ENCODE measurements at regions not wholly inside any gene's neighbourhood (a gene's known extent, or its start where the extent isn't known, plus 50 kb on each side); places are given as distances from the start of the nearest gene placed in this dataset.
"Not testable (repeated sequence)": the region's sequence is repeated elsewhere in the genome, so short reads cannot be mapped to it uniquely, and the experiment has no call there.

- H3K4me2 ChIP-seq (replicated peaks; ENCODE audit: extremely low read depth, low read length, poor library complexity, severe bottlenecking): no peak overlapping the region
- no peak for TF ChIP-seq CTCF (IDR thresholded peaks at IDR 0.05)
- no peaks in the 10 kb centered on the region for H3K9me3 ChIP-seq (replicated peaks in 1 of 2; ENCODE audit: control insufficient read depth in 1 of 2, insufficient read depth in 1 of 2, low read length in 2 of 2)
- no peak overlapping the region for H3K4me3 ChIP-seq (replicated peaks in 1 of 3; ENCODE audit: low read depth in 2 of 3, low read length in 3 of 3)
- H3K27me3 ChIP-seq (ENCODE audit: control insufficient read depth in 2 of 2, insufficient read depth in 2 of 2, low read length in 2 of 2): no peaks in the 10 kb centered on the region
- H3K79me2 ChIP-seq (ENCODE audit: insufficient read depth, low read length): no peaks in the 10 kb centered on the region
- Mint-ChIP-seq H3K4me3 (no peak overlapping the region), H3K9me3 (peaks cover 0 to 3% (median 0%) of the 10 kb centered on the region in 7 donors), H3K27me3 (ENCODE audit: low read depth in 3 of 3) (peaks cover 0 to 2% (median 0%) of the 10 kb centered on the region in 3 donors), H3K27ac (no peak overlapping the region), H3K4me1 (no peaks in the 10 kb centered on the region), H3K36me3 (no peaks in the 10 kb centered on the region)
- H3K9ac ChIP-seq (ENCODE audit: insufficient read depth, low read length, poor library complexity, severe bottlenecking): no peak overlapping the region
- WGBS (ENCODE audit: insufficient coverage): 86% methylated on average over 1 of the region's 5 CpGs
- intact Hi-C loops (cut with micrococcal nuclease): no loop called here
- no peaks in the 10 kb centered on the region for H3K4me1 ChIP-seq (ENCODE audit: control insufficient read depth in 1 of 2, insufficient read depth in 2 of 2, low read length in 2 of 2)
- H3K27ac ChIP-seq (ENCODE audit: low read depth in 1 of 2, low read length in 2 of 2): no peak overlapping the region
- no peaks in the 10 kb centered on the region for H4K20me1 ChIP-seq (ENCODE audit: insufficient read depth, low read length)
- no peak overlapping the region for H2AFZ ChIP-seq (ENCODE audit: insufficient read depth, low read depth, low read length, poor library complexity, severe bottlenecking)
- no peaks in the 10 kb centered on the region for H3K36me3 ChIP-seq (replicated peaks in 1 of 2; ENCODE audit: control insufficient read depth in 1 of 2, insufficient read depth in 2 of 2, low read length in 2 of 2)
- no peak for DNase-seq
Measured at GRCh38 chr14:82987502-82988124, 1454.0 kb upstream of the SEL1L start.

GRCh38 chr14:82994547-82994946, 1460.9 kb upstream of the SEL1L start:
- 80% methylated on average over 7 of the region's 8 CpGs for WGBS (ENCODE audit: insufficient coverage)
- H3K27me3 Mint-ChIP-seq (ENCODE audit: low read depth in 3 of 3); H3K9me3 Mint-ChIP-seq: not testable (repeated sequence)

More at GRCh38 chr14:82994547-82994946, 1460.9 kb upstream of the SEL1L start:
- H3K36me3 ChIP-seq (replicated peaks in 1 of 2; ENCODE audit: control insufficient read depth in 1 of 2, insufficient read depth in 2 of 2, low read length in 2 of 2); H3K36me3 Mint-ChIP-seq; H3K4me1 ChIP-seq (ENCODE audit: control insufficient read depth in 1 of 2, insufficient read depth in 2 of 2, low read length in 2 of 2); H3K4me1 Mint-ChIP-seq; H3K27ac ChIP-seq (ENCODE audit: low read depth in 1 of 2, low read length in 2 of 2); DNase-seq; H3K9ac ChIP-seq (ENCODE audit: insufficient read depth, low read length, poor library complexity, severe bottlenecking); H3K79me2 ChIP-seq (ENCODE audit: insufficient read depth, low read length); H2AFZ ChIP-seq (ENCODE audit: insufficient read depth, low read depth, low read length, poor library complexity, severe bottlenecking); intact Hi-C loops (cut with micrococcal nuclease); H3K4me3 Mint-ChIP-seq; H3K27me3 ChIP-seq (ENCODE audit: control insufficient read depth in 2 of 2, insufficient read depth in 2 of 2, low read length in 2 of 2); H4K20me1 ChIP-seq (ENCODE audit: insufficient read depth, low read length); H3K4me2 ChIP-seq (replicated peaks; ENCODE audit: extremely low read depth, low read length, poor library complexity, severe bottlenecking); H3K4me3 ChIP-seq (replicated peaks in 1 of 3; ENCODE audit: low read depth in 2 of 3, low read length in 3 of 3); H3K9me3 ChIP-seq (replicated peaks in 1 of 2; ENCODE audit: control insufficient read depth in 1 of 2, insufficient read depth in 1 of 2, low read length in 2 of 2): not testable (repeated sequence)
- H3K27ac Mint-ChIP-seq: peak overlapping the region in 1 of 7 donors; percentile 31

Data from CD14-positive monocyte (primary cell).